ENCODE measurements at regions not wholly inside any gene's neighbourhood (a gene's known extent, or its start where the extent isn't known, plus 50 kb on each side); places are given as distances from the start of the nearest gene placed in this dataset.

DNA sequence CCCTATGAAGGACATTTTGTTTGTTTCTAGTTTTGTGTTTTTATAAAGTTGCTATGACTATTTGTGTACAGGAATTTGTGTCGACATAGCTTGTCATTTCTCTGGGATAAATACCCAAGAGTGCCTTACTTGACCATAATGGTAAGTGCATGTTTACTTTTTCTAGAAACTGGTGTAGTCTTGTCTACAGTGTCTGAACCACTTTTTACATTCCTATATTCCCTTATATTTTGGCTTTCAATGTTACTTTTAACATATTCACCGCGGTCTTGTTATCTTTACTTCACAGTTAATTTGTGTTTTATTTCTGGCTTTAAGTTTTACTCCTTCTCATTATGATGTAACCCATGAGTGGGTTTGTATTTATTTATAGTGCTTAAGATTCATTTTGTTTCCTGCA, 444.4 kb upstream of the RGS17 start:
- no peak overlapping the region for H3K27ac ChIP-seq
- TF ChIP-seq POLR2A (IDR thresholded peaks at IDR 0.05) = no peak
- TF ChIP-seq, protein P1, sequence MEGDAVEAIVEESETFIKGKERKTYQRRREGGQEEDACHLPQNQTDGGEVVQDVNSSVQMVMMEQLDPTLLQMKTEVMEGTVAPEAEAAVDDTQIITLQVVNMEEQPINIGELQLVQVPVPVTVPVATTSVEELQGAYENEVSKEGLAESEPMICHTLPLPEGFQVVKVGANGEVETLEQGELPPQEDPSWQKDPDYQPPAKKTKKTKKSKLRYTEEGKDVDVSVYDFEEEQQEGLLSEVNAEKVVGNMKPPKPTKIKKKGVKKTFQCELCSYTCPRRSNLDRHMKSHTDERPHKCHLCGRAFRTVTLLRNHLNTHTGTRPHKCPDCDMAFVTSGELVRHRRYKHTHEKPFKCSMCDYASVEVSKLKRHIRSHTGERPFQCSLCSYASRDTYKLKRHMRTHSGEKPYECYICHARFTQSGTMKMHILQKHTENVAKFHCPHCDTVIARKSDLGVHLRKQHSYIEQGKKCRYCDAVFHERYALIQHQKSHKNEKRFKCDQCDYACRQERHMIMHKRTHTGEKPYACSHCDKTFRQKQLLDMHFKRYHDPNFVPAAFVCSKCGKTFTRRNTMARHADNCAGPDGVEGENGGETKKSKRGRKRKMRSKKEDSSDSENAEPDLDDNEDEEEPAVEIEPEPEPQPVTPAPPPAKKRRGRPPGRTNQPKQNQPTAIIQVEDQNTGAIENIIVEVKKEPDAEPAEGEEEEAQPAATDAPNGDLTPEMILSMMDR (IDR thresholded peaks at IDR 0.05) = no peak
- no peak for TF ChIP-seq POLR2AphosphoS5 (IDR thresholded peaks at IDR 0.05)
- no peaks in the 10 kb centered on the region for H3K36me3 ChIP-seq
- intact Hi-C loops (cut with DNase I) = no loop called here
- 96% methylated on average over 3 of the region's 3 CpGs for WGBS
- DNase-seq (ENCODE audit: low spot score) = no peak
- no peaks in the 10 kb centered on the region for H3K9me3 ChIP-seq
- H3K4me1 ChIP-seq (replicated peaks) = no peaks in the 10 kb centered on the region
- H3K4me3 ChIP-seq = no peak overlapping the region
- no peaks in the 10 kb centered on the region for H3K27me3 ChIP-seq (replicated peaks; ENCODE audit: insufficient read depth)

DNA sequence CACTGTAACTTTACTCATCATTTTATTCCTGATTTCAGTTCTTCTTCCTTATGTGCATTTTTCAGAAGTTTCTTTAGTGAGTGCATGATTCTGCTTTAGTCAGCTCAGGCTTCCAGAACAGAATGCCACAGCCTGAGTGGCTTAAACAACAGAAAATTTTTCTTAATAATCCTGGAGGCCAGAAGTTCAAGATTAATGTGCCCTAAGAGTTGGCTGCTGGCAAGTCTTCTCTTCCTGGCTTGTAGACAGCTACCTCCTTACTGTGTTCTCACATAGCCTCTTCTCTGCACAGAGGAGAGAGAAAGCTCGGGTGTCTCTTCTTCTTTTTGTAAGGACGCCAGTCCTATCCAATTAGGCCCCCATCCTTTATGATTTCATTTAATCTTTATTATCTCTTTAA, 443.1 kb upstream of the RGS17 start:
- H3K36me3 ChIP-seq = no peaks in the 10 kb centered on the region
- no peak for TF ChIP-seq POLR2A (IDR thresholded peaks at IDR 0.05)
- no peak for TF ChIP-seq POLR2AphosphoS5 (IDR thresholded peaks at IDR 0.05)
- TF ChIP-seq, protein P1 (IDR thresholded peaks at IDR 0.05) = no peak
- H3K9me3 ChIP-seq = no peaks in the 10 kb centered on the region
- no peaks in the 10 kb centered on the region for H3K4me1 ChIP-seq (replicated peaks)
- H3K27ac ChIP-seq = no peak overlapping the region
- intact Hi-C loops (cut with DNase I) = no loop called here
- WGBS = 58% methylated on average over 2 of the region's 2 CpGs
- DNase-seq (ENCODE audit: low spot score) = no peak
- no peaks in the 10 kb centered on the region for H3K27me3 ChIP-seq (replicated peaks; ENCODE audit: insufficient read depth)
- H3K4me3 ChIP-seq = no peak overlapping the region

DNA sequence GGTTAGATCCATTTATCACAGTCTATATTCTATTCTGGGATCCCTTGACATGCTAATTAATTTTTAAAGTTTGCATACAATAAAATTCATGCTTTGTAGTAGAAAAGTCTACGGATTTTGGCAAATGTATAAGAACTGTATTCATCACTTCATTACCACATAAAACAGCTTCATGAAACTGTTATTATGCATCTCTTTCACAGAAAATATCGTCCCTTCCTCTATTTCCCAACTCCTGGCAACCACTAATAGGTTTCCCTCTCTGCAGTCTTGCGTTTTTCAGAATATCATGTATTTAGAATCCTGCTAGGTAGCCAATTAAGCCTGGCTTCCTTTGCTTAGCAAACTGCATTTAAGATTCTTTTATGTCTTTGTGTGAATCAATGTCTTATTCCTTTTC, 441.3 kb upstream of the RGS17 start:
- H3K27ac ChIP-seq = no peak overlapping the region
- H3K4me3 ChIP-seq = no peak overlapping the region
- TF ChIP-seq POLR2A (IDR thresholded peaks at IDR 0.05) = no peak
- TF ChIP-seq POLR2AphosphoS5 (IDR thresholded peaks at IDR 0.05) = no peak
- TF ChIP-seq, protein P1 (IDR thresholded peaks at IDR 0.05) = no peak
- 77% methylated on average over 3 of the region's 3 CpGs for WGBS
- intact Hi-C loops (cut with DNase I) = no loop called here
- no peaks in the 10 kb centered on the region for H3K9me3 ChIP-seq
- no peaks in the 10 kb centered on the region for H3K36me3 ChIP-seq
- no peak for DNase-seq (ENCODE audit: low spot score)
- no peaks in the 10 kb centered on the region for H3K27me3 ChIP-seq (replicated peaks; ENCODE audit: insufficient read depth)
- no peaks in the 10 kb centered on the region for H3K4me1 ChIP-seq (replicated peaks)

DNA sequence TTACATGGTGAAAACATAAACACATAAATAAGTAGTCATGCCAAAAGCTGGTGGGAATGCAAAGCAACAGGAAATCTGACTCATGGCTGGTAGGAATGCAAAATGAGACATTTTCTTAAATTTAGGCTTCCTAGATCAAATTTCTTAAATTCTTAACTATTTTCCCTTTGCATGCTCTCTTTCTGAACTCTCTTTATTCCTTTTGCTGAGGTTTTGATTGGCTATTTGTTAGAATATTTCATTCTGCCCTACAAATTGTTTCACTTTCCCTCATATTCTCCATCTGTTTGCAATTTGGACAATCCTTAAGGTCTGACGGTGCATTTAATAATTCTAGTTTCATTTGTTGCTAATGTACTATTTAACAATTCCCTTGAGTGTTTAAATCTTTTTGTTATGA, 437.5 kb upstream of the RGS17 start:
- intact Hi-C loops (cut with DNase I) = no loop called here
- Histone ChIP-seq H3K9me3 (no peaks in the 10 kb centered on the region), H3K27ac (no peak overlapping the region), H3K36me3 (no peaks in the 10 kb centered on the region), H3K4me3 (no peak overlapping the region), H3K27me3 (replicated peaks; ENCODE audit: insufficient read depth) (no peaks in the 10 kb centered on the region), H3K4me1 (replicated peaks) (no peaks in the 10 kb centered on the region)
- no peak for DNase-seq (ENCODE audit: low spot score)
- WGBS = 58% methylated on average over 1 of the region's 1 CpG
- TF ChIP-seq POLR2AphosphoS5 (IDR thresholded peaks at IDR 0.05) (no peak), POLR2A (IDR thresholded peaks at IDR 0.05) (no peak)
- TF ChIP-seq, protein P1 (IDR thresholded peaks at IDR 0.05) = no peak

DNA sequence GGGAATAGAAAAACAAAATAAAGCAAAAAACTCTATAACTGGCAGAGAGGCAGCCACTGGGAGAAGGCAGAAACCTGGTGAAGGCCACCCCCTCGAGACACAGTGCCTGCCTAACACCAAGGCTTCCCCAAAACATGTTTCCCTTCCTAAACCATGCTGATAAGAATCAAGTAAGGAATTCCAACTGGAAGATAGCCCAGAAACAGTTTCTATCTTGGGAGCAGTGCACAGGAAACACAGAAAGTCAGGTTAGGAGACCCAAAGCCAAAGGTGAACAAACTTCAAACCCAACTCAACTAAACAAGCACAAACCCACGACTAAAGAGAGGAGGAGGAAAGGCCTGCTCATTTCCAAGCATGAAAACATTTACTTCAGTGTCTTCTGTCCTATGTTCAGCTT, 433.7 kb upstream of the RGS17 start:
- TF ChIP-seq, protein P1 (IDR thresholded peaks at IDR 0.05) = no peak
- TF ChIP-seq POLR2AphosphoS5 (IDR thresholded peaks at IDR 0.05) (no peak), POLR2A (IDR thresholded peaks at IDR 0.05) (no peak)
- Histone ChIP-seq H3K4me1 (replicated peaks) (no peaks in the 10 kb centered on the region), H3K27ac (no peak overlapping the region), H3K36me3 (no peaks in the 10 kb centered on the region), H3K9me3 (no peaks in the 10 kb centered on the region), H3K27me3 (replicated peaks; ENCODE audit: insufficient read depth) (no peaks in the 10 kb centered on the region), H3K4me3 (no peak overlapping the region)
- no peak for DNase-seq (ENCODE audit: low spot score)
- WGBS = 13% methylated on average over 2 of the region's 2 CpGs
- intact Hi-C loops (cut with DNase I) = no loop called here

Data from prostate gland (tissue), 2 donors.